Lower lobe of right lung (tissue), 2 donors: ENCODE measurements at regions not wholly inside any gene's neighbourhood (a gene's known extent, or its start where the extent isn't known, plus 50 kb on each side); places are given as distances from the start of the nearest gene placed in this dataset.

Source experiments
- ATAC-seq, 2 donors: fragments of 200-7000 bp; cut with Tn5 transposase; one replicate each; pipeline ENCODE4 v1.9.1; 2020 to 2022; ENCODE audit warnings: mild to moderate bottlenecking in 2 of 2, moderate library complexity in 2 of 2
- DNase-seq: peaks from one replicate; pipeline ENCODE4 v3.0.0-alpha.2; 2020
- H3K27ac ChIP-seq: fragments of 200-600 bp; one replicate; pipeline ENCODE4 v1.8.0; 2022
- H3K27me3 ChIP-seq: fragments of 200-600 bp; one replicate; pipeline ENCODE4 v1.8.0; 2022; ENCODE audit warnings: low read depth
- H3K36me3 ChIP-seq: fragments of 200-600 bp; one replicate; pipeline ENCODE4 v1.8.0; 2022; ENCODE audit warnings: mild to moderate bottlenecking
- H3K4me1 ChIP-seq: fragments of 200-600 bp; one replicate; pipeline ENCODE4 v1.8.0; 2022
- H3K4me3 ChIP-seq: fragments of 200-600 bp; one replicate; pipeline ENCODE4 v1.8.0; 2022; ENCODE audit warnings: mild to moderate bottlenecking
- H3K9me3 ChIP-seq: fragments of 200-600 bp; one replicate; pipeline ENCODE4 v1.8.0; 2022
- intact Hi-C: fragments of 100-400 bp; cut with DNase I; formaldehyde crosslinking; loops from one replicate; pipeline ENCODE4 v1.11.0; 2022
- TF ChIP-seq, protein P1 (sequence below): fragments of 200-600 bp; IDR thresholded peaks from one replicate; pipeline ENCODE4 v1.8.0; 2022; ENCODE audit warnings: antibody characterized with exemption, mild to moderate bottlenecking
- donor health status: DM: no; HTN: yes; CAD: no; lungs with severe emphysema.

- no peaks in the 10 kb centered on the region for H3K27me3 ChIP-seq
- ATAC-seq (no peak), DNase-seq (no peak)
- intact Hi-C loops: no loop called here
- H3K4me1 ChIP-seq: no peaks in the 10 kb centered on the region
- H3K4me3 ChIP-seq: no peak overlapping the region
- no peak overlapping the region for H3K27ac ChIP-seq
- no peaks in the 10 kb centered on the region for H3K36me3 ChIP-seq
- TF ChIP-seq, protein P1, sequence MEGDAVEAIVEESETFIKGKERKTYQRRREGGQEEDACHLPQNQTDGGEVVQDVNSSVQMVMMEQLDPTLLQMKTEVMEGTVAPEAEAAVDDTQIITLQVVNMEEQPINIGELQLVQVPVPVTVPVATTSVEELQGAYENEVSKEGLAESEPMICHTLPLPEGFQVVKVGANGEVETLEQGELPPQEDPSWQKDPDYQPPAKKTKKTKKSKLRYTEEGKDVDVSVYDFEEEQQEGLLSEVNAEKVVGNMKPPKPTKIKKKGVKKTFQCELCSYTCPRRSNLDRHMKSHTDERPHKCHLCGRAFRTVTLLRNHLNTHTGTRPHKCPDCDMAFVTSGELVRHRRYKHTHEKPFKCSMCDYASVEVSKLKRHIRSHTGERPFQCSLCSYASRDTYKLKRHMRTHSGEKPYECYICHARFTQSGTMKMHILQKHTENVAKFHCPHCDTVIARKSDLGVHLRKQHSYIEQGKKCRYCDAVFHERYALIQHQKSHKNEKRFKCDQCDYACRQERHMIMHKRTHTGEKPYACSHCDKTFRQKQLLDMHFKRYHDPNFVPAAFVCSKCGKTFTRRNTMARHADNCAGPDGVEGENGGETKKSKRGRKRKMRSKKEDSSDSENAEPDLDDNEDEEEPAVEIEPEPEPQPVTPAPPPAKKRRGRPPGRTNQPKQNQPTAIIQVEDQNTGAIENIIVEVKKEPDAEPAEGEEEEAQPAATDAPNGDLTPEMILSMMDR: no peak
- no peaks in the 10 kb centered on the region for H3K9me3 ChIP-seq
These were observed 308.7 kb upstream of the FAM241A start for GRCh38 chr4:111836601-111837000.

GRCh38 chr4:111837761-111838160, 307.5 kb upstream of the FAM241A start:
- Histone ChIP-seq H3K4me1 (no peaks in the 10 kb centered on the region), H3K9me3 (no peaks in the 10 kb centered on the region), H3K27ac (no peak overlapping the region), H3K36me3 (no peaks in the 10 kb centered on the region), H3K27me3 (no peaks in the 10 kb centered on the region), H3K4me3 (no peak overlapping the region)
- no peak for DNase-seq
- no peak for ATAC-seq
- intact Hi-C loops: no loop called here
- TF ChIP-seq, protein P1: no peak

- Histone ChIP-seq H3K4me1 (no peaks in the 10 kb centered on the region), H3K36me3 (no peaks in the 10 kb centered on the region), H3K9me3 (no peaks in the 10 kb centered on the region), H3K27me3 (no peaks in the 10 kb centered on the region), H3K27ac (no peak overlapping the region), H3K4me3 (no peak overlapping the region)
- intact Hi-C loops: no loop called here
- TF ChIP-seq, protein P1: no peak
- DNase-seq (no peak), ATAC-seq (no peak)
These were observed 306.8 kb upstream of the FAM241A start for GRCh38 chr4:111838406-111838930.

- Histone ChIP-seq H3K4me1 (no peaks in the 10 kb centered on the region), H3K36me3 (no peaks in the 10 kb centered on the region), H3K4me3 (no peak overlapping the region), H3K27ac (no peak overlapping the region), H3K27me3 (no peaks in the 10 kb centered on the region), H3K9me3 (no peaks in the 10 kb centered on the region)
- intact Hi-C loops: no loop called here
- DNase-seq (no peak), ATAC-seq (no peak)
- TF ChIP-seq, protein P1: no peak
These were observed 306.1 kb upstream of the FAM241A start for GRCh38 chr4:111839141-111839540.

DNA sequence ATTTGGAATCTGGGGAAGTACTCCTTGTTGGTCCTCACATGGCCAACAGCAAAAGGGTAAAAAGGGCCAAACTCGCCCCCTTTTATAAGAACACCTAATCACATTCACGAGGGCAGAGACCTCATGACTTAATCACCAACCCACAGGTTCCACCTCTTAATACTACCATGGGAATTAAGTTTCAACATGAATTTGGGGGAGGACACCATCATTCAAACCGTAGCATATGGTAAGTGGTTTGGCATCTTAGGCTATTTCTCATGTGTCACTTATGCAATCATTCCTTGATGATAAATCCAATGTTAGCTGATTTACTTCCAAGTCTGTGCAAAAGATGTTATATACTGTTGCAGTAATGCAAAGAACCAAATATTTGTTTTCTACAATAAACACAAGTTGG, 302.9 kb upstream of the FAM241A start:
- H3K36me3 ChIP-seq: no peaks in the 10 kb centered on the region
- TF ChIP-seq, protein P1: no peak

More for the DNA sequence above, 302.9 kb upstream of the FAM241A start:
- Histone ChIP-seq H3K4me1 (no peaks in the 10 kb centered on the region), H3K4me3 (no peak overlapping the region), H3K27me3 (no peaks in the 10 kb centered on the region), H3K9me3 (no peaks in the 10 kb centered on the region), H3K27ac (no peak overlapping the region)
- DNase-seq (no peak), ATAC-seq (no peak)
- intact Hi-C loops: no loop called here
